Mesodermal cell (in vitro differentiated cells): ENCODE measurements at regions not wholly inside any gene's neighbourhood (a gene's known extent, or its start where the extent isn't known, plus 50 kb on each side); places are given as distances from the start of the nearest gene placed in this dataset.
A peak's percentile ranks its signal among the peaks of the same experiment; 100 is the strongest.

ENCODE experiments used
- H3K27ac ChIP-seq: 2 replicates; pipeline ENCODE4 v1.7.0; 2013; ENCODE audit warnings: mild to moderate bottlenecking, low read depth, low read length, moderate library complexity; ENCODE audit not compliant: severe bottlenecking
- H3K36me3 ChIP-seq: 2 replicates; pipeline ENCODE4 v1.7.1; 2013; ENCODE audit warnings: mild to moderate bottlenecking, low read length, moderate library complexity; ENCODE audit not compliant: control insufficient read depth, insufficient read depth
- H3K4me1 ChIP-seq: one replicate; pipeline ENCODE4 v1.7.1; 2013; ENCODE audit warnings: mild to moderate bottlenecking, low read length; ENCODE audit not compliant: insufficient read depth, control insufficient read depth, poor library complexity, severe bottlenecking
- H3K4me3 ChIP-seq: 2 replicates; pipeline ENCODE4 v1.7.0; 2013; ENCODE audit warnings: low read length, control low read depth, mild to moderate bottlenecking; ENCODE audit not compliant: insufficient read depth, poor library complexity, severe bottlenecking; ENCODE audit errors: extremely low read depth
- H3K9me3 ChIP-seq: 2 replicates; pipeline ENCODE4 v1.7.1; 2013; ENCODE audit warnings: mild to moderate bottlenecking, low read length, moderate library complexity; ENCODE audit not compliant: control insufficient read depth
- WGBS, 2 experiments: methylation state at CpG; one replicate each; pipeline ENCODE4 v1.1.5; 2013; ENCODE audit warnings: missing lambda C conversion rate in 2 of 2; ENCODE audit not compliant: insufficient coverage in 2 of 2; 5-methylcytosine and 5-hydroxymethylcytosine counted together

DNA sequence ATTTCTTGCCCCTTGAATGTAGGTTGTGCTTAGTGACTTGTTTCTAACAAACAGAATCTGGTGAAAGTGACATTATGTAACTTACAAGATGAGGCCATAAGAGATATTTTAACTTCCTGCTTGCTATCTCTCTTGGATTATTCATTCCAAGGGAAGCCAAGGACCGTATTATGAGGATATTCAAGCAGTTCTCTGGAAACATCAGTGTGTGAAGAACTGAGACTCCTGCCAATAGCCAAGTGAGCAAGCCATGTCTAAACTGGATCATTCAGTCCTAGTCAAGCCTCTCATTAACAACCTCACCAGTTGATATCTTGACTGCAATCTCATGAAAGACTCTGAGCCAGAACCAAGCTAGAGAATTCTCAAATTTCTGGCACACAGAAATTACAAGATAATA lies 765.1 kb upstream of the SLC8A1 start:
- WGBS, 2 experiments: 100% methylated on average over 1 of the region's 1 CpG; no CpG with 5 or more reads in 1 of the 2 experiments
- Histone ChIP-seq H3K4me3 (no peak overlapping the region), H3K36me3 (no peaks in the 10 kb centered on the region), H3K4me1 (no peaks in the 10 kb centered on the region), H3K9me3 (no peaks in the 10 kb centered on the region), H3K27ac (no peak overlapping the region)

DNA sequence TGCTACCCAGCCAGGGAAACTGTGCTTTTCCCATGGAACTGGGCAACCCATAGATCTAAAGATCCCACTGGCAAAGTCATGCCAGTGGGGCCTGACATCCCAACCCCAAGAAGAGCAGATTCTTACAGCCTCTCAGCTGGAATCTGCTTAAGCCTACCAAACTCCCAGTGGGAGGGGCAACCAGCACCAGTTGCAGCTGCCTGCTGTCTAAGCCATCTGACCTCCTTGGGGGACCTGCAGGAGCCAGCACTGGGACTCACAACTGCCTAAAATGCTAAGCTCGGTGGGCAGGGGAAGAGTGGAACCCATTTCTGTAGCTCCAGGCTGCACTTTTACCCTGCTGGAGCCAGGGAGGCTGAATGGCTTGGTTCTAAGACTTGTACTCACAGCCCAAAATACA lies 770.7 kb upstream of the SLC8A1 start:
- Histone ChIP-seq H3K4me3 (no peak overlapping the region), H3K27ac (no peak overlapping the region), H3K4me1 (no peaks in the 10 kb centered on the region), H3K36me3 (no peaks in the 10 kb centered on the region), H3K9me3 (no peaks in the 10 kb centered on the region)
- WGBS, 2 experiments: 56 to 60% methylated on average over 1 of the region's 1 CpG

DNA sequence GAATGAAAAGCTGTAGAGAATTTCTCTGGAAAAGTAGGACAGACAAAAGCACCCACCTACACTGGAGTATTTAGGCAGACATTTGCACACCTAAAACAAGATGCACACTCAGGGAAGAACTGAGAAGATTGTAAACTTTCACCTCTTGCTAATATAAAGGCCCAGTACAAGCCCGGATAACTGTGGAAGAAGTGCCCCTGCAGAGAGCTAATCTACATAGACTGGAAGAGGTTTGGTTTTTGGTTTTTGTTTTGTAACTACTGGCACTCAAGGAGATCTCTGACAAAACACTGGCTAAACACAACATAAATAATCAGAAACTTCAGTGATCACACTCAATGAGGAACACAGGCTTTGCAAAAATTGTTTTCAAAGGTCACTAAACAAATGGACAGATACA lies 782.2 kb upstream of the SLC8A1 start:
- Histone ChIP-seq H3K36me3 (no peaks in the 10 kb centered on the region), H3K9me3 (no peaks in the 10 kb centered on the region), H3K4me1 (no peaks in the 10 kb centered on the region), H3K27ac (no peak overlapping the region), H3K4me3 (no peak overlapping the region)
- WGBS, 2 experiments: no CpG with 5 or more reads among the region's 1 CpG

DNA sequence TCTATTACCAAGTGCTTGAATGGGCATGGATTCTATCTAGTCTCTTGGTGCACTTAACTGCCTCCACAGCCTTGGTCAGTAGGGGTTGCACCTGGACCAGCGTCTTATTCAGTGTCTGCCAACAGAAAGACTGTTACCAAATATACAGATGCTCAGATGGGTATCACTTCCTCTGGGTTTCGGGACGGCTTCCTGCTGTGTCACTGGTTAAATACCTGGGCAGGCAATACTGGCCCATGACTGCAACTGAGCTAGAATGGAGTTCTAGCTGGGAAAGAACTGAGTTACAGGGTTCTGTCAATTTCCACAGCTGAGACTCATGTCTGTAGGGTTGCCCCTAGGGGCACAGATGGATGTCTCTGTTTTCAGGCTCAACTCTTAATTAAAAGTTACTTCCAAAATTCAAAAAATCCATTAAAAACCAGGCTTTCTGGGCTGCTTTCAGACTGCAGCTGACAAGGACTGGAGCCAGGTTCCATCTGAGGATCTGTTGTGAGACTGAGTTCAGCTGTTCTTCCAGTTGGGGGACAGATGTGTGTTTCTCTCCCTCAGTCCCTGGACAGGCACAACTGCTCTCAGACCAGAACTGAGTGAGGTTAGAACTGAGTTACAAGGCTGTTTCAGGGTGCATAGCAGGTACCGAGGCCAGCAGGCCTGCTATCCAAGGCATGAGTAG lies 789.6 kb upstream of the SLC8A1 start:
- WGBS, 2 experiments: 84 to 92% methylated on average over 4 of the region's 4 CpGs
- Histone ChIP-seq H3K27ac (no peak overlapping the region), H3K4me1 (no peaks in the 10 kb centered on the region), H3K36me3 (no peaks in the 10 kb centered on the region), H3K9me3 (no peaks in the 10 kb centered on the region), H3K4me3 (no peak overlapping the region)

DNA sequence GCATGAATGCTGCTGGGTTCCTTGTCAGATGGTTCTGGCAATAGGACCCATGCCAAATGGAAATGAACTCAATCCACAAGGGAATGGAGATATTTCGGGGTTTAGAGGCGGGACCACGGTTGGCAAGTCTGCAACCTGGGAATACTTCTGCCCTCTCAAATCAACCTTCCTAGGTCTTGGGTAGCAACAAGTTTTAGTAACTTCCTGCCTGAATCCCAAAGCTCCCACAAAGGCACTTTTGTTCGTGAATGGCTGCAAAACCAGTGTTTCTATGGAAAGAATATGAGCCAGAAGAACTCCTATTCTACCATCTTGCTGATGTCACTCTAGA lies 790.1 kb upstream of the SLC8A1 start:
- WGBS, 2 experiments: 80 to 100% methylated on average over 1 to 3 of the region's 4 CpGs

DNA sequence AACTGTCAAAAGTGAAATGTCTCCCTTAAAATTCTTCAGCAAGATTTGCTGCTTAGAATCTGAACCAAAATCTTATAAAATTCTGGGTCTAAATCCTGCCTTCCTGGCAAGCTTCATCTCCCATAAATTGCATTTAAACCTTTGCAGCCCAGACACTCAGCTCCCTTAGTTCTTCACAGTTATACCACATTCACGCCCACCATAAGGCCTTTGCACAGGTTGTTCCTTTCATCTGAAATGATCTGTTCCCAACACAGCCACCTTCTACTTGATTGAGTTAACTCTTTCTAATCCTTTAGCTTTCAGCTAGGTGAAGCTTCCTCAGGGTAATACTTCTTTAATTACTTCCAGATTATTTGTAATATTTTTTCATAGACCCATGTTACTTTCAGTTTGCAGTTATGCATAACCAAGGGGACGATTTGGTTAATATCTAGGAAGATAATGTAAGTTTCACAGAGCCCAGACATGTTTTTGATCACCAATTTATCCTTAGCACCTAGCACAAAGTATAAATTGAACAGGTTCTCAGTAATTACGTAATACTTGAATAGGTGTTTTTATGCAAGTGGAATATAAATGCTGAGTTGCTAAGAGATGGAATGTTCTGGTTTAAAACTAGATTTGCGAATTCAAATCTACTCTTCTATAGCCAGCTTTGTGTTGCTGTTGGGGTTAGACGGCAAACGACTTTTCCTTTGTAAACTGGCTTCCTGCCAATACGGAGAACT lies 779.7 kb upstream of the PKDCC start:
- WGBS, 2 experiments: 71 to 86% methylated on average over 1 of the region's 7 CpGs
- H3K4me3 ChIP-seq: no peak overlapping the region
- no peaks in the 10 kb centered on the region for H3K4me1 ChIP-seq
- no peak overlapping the region for H3K27ac ChIP-seq
- H3K36me3 ChIP-seq: no peaks in the 10 kb centered on the region
- H3K9me3 ChIP-seq: no peaks in the 10 kb centered on the region

More for the DNA sequence above, 790.1 kb upstream of the SLC8A1 start:
- Histone ChIP-seq H3K36me3 (no peaks in the 10 kb centered on the region), H3K4me3 (no peak overlapping the region), H3K9me3 (no peaks in the 10 kb centered on the region), H3K4me1 (no peaks in the 10 kb centered on the region), H3K27ac (no peak overlapping the region)

DNA sequence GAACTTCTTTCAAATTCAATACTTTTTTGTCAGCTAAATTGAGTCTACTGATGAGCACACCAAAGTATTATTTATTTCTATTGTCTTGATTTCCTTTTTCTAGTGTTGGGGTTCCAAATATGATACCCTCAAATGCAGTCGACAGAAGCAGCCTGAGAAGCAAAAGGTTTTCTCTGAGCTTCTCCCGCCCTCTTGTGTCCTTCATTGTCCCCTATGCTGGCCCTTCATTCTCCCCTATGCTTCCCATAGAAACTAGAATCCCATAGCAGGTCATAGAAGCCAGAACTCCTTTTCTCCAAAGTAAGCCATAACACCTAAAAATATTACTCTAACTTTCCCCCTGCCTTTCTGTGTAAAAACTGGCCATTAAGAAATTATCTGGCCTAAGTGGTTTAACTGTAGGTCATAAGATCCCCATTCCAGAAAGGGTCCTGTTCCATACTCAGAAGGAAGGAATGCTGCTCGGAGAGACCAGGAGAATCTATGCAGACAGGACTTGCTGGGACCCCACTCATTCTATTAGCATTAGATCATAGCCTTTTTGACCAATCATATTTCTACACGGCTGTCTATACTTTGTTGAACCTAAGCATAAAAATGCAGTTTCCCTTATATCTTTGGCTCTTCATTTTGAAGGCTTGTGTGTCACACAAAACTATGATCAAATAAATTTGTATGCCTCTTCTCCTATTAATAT lies 764.6 kb upstream of the PKDCC start:
- H3K36me3 ChIP-seq: no peaks in the 10 kb centered on the region
- no peaks in the 10 kb centered on the region for H3K9me3 ChIP-seq
- H3K4me1 ChIP-seq: no peaks in the 10 kb centered on the region
- no peak overlapping the region for H3K4me3 ChIP-seq
- WGBS, 2 experiments: 66 to 88% methylated on average over 3 of the region's 4 CpGs
- peak overlapping the region; percentile 82 for H3K27ac ChIP-seq

DNA sequence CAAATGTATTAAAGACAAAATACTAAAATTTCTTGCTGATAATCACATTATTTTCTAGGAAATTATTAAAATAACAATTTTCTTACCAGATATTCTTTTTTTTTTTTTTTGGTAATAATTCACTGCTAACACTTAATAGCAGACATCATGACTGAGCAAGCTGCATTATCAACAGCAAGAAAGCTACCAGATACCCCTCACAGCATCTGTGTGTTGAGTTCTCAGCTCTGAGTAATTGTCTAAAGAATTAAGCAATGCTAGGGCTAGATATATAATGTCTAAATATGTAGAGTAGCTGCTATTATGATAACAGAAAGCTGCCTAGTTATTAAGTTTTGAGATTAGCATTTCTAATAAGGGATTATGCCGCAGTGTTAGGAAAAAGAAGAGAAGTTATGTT lies 754.3 kb upstream of the PKDCC start:
- H3K9me3 ChIP-seq: no peaks in the 10 kb centered on the region
- no peak overlapping the region for H3K27ac ChIP-seq
- H3K4me3 ChIP-seq: no peak overlapping the region
- H3K4me1 ChIP-seq: no peaks in the 10 kb centered on the region
- H3K36me3 ChIP-seq: no peaks in the 10 kb centered on the region
- no CpG with 5 or more reads among the region's 1 CpG for WGBS, 2 experiments

DNA sequence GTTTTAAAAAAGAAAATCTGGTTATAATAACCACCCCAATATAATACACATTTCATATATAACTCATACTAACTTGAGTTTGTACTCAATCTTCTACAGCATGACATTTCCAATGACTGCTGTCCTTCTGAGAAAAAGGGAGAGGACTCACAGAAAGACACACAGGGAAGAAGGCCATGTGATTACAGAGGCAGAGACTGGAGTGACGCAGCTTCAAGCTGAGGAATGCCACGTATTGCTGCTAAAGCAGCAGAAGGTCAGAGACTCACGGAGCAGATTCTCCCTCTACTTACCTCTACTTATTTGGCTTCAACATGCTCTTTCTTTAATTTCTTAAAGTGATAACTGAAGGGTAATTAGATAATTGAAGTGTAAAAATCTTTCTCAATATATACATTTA lies 753.5 kb upstream of the PKDCC start:
- 60% methylated on average over 2 of the region's 3 CpGs; no CpG with 5 or more reads in 1 of the 2 experiments for WGBS, 2 experiments
- H3K4me1 ChIP-seq: no peaks in the 10 kb centered on the region
- H3K36me3 ChIP-seq: no peaks in the 10 kb centered on the region
- no peak overlapping the region for H3K4me3 ChIP-seq
- peak overlapping the region; percentile 13 for H3K27ac ChIP-seq
- no peaks in the 10 kb centered on the region for H3K9me3 ChIP-seq

DNA sequence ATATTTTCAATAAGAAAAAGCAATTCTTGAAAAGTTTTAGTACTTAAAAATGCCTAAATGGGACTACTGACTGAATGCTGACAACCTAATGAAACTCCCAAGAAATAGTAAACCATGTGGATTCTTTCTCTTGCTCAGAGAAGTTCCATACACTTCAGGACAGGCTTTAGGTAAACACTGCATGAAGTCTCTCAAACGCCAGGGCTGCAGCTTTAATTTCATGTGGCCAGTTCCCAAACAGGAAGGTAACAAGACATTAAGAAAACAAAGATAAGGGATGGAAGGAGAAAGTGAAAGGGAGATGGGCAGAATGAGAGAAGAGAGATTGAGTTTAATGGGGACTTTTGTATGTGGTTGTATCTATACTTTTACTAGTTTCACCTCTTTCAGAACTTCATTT lies 734.7 kb upstream of the PKDCC start:
- H3K9me3 ChIP-seq: no peaks in the 10 kb centered on the region
- no peak overlapping the region for H3K4me3 ChIP-seq
- H3K4me1 ChIP-seq: no peaks in the 10 kb centered on the region
- WGBS, 2 experiments: 83% methylated on average over 1 of the region's 1 CpG; no CpG with 5 or more reads in 1 of the 2 experiments
- H3K36me3 ChIP-seq: no peaks in the 10 kb centered on the region
- H3K27ac ChIP-seq: no peak overlapping the region
